ENCODE measurements at regions not wholly inside any gene's neighbourhood (a gene's known extent, or its start where the extent isn't known, plus 50 kb on each side); places are given as distances from the start of the nearest gene placed in this dataset.

GRCh38 chr5:3511519-3511918, 84.1 kb upstream of the IRX1 start:
- in situ Hi-C loops (cut with MboI; ENCODE audit: low sequenced_read_pairs in 4 of 4) = no loop called here
- H3K27me3 ChIP-seq = no peaks in the 10 kb centered on the region
- DNase-seq (no peak), ATAC-seq (no peak)
- no peaks in the 10 kb centered on the region for H3K36me3 ChIP-seq
- no peaks in the 10 kb centered on the region for H3K9me3 ChIP-seq
- H3K4me3 ChIP-seq = no peak overlapping the region
- H3K27ac ChIP-seq = no peak overlapping the region
- TF ChIP-seq POLR2A (IDR thresholded peaks at IDR 0.05) = no peak
- TF ChIP-seq, protein P1, sequence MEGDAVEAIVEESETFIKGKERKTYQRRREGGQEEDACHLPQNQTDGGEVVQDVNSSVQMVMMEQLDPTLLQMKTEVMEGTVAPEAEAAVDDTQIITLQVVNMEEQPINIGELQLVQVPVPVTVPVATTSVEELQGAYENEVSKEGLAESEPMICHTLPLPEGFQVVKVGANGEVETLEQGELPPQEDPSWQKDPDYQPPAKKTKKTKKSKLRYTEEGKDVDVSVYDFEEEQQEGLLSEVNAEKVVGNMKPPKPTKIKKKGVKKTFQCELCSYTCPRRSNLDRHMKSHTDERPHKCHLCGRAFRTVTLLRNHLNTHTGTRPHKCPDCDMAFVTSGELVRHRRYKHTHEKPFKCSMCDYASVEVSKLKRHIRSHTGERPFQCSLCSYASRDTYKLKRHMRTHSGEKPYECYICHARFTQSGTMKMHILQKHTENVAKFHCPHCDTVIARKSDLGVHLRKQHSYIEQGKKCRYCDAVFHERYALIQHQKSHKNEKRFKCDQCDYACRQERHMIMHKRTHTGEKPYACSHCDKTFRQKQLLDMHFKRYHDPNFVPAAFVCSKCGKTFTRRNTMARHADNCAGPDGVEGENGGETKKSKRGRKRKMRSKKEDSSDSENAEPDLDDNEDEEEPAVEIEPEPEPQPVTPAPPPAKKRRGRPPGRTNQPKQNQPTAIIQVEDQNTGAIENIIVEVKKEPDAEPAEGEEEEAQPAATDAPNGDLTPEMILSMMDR (IDR thresholded peaks at IDR 0.05 in 4 of 5, conservative IDR thresholded peaks at IDR 0.05 in 1 of 5) = no peak
- intact Hi-C loops (cut with DNase I; ENCODE audit: low total_unique reads) = no loop called here
- no peaks in the 10 kb centered on the region for H3K4me1 ChIP-seq

DNA sequence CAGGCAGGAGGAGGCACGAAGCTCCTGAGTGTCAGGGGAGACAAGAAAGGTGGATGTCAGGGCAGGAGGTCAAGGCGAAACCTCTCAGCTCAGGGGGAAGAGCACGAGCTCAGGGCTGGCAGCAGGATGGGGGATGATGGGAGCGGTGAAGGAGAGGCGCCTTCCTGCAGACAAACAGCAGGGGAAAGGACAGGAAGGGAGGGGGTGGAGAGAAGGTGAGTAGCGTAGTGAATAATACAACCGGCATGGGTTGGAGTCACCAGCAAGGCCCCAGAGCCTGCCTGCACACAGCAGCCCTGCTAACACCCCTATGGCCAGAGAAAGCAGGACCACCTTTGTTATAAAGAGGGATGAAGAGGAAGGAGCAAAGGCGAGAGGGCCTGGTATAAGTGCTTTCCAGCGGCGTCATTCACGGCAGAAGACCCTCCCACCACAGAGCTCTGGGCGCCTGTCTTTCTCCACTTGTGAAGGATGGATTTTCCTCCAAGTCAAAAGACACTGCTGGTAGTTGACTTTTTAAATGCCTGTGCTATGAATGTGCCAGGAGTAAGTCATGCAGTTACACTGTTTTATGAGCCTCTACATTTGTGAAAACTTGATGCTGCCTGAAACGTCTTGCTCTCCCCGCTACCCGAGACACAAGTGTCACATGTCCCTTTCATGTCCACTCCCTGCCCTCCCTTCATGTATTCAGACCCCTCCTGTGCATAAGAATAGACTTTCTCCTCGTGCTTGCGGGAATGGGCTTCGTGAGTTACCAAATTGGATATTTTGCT, 84.8 kb upstream of the IRX1 start:
- Histone ChIP-seq H3K4me1 (no peaks in the 10 kb centered on the region), H3K4me3 (no peak overlapping the region), H3K27ac (no peak overlapping the region), H3K36me3 (no peaks in the 10 kb centered on the region), H3K27me3 (no peaks in the 10 kb centered on the region), H3K9me3 (no peaks in the 10 kb centered on the region)
- intact Hi-C loops (cut with DNase I; ENCODE audit: low total_unique reads) = no loop called here
- ATAC-seq = no peak
- in situ Hi-C loops (cut with MboI; ENCODE audit: low sequenced_read_pairs in 4 of 4) = no loop called here
- TF ChIP-seq POLR2A (IDR thresholded peaks at IDR 0.05) = no peak
- TF ChIP-seq, protein P1 (IDR thresholded peaks at IDR 0.05 in 4 of 5, conservative IDR thresholded peaks at IDR 0.05 in 1 of 5) = no peak
- no peak for DNase-seq

GRCh38 chr5:3509290-3509689, 86.3 kb upstream of the IRX1 start:
- Histone ChIP-seq H3K27ac (no peak overlapping the region), H3K4me1 (no peaks in the 10 kb centered on the region), H3K36me3 (no peaks in the 10 kb centered on the region), H3K27me3 (no peaks in the 10 kb centered on the region), H3K4me3 (no peak overlapping the region), H3K9me3 (no peaks in the 10 kb centered on the region)
- DNase-seq (no peak), ATAC-seq (no peak)
- in situ Hi-C loops (cut with MboI; ENCODE audit: low sequenced_read_pairs in 4 of 4) (no loop called here), intact Hi-C loops (cut with DNase I; ENCODE audit: low total_unique reads) (no loop called here)
- no peak for TF ChIP-seq POLR2A (IDR thresholded peaks at IDR 0.05)
- TF ChIP-seq, protein P1 (IDR thresholded peaks at IDR 0.05 in 4 of 5, conservative IDR thresholded peaks at IDR 0.05 in 1 of 5) = no peak

DNA sequence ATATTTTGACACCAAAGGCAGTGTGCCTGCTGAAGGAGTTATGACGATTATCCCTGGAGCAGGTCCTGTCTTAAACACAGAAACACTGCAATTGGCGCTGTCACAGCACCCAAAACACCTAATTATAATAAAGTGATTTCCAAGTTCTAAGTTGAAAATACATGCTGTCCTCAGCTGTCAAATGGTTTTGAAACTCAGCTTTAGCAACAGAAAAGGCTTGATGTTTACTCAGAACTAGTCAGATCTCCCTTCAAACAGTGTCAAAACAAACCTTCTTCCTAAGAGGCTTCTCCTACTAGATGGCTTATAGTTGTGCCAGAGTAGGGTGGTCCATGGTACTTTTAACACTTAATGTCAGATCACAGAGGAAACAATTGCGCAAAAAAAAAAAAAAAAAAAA, 87.2 kb upstream of the IRX1 start:
- in situ Hi-C loops (cut with MboI; ENCODE audit: low sequenced_read_pairs in 4 of 4) = no loop called here
- Histone ChIP-seq H3K4me1 (no peaks in the 10 kb centered on the region), H3K36me3 (no peaks in the 10 kb centered on the region), H3K4me3 (no peak overlapping the region), H3K27me3 (no peaks in the 10 kb centered on the region), H3K9me3 (no peaks in the 10 kb centered on the region), H3K27ac (no peak overlapping the region)
- ATAC-seq (no peak), DNase-seq (no peak)
- intact Hi-C loops (cut with DNase I; ENCODE audit: low total_unique reads) = no loop called here
- TF ChIP-seq POLR2A (IDR thresholded peaks at IDR 0.05) = no peak
- TF ChIP-seq, protein P1 (IDR thresholded peaks at IDR 0.05 in 4 of 5, conservative IDR thresholded peaks at IDR 0.05 in 1 of 5) = no peak
